ENCODE measurements at regions not wholly inside any gene's neighbourhood (a gene's known extent, or its start where the extent isn't known, plus 50 kb on each side); places are given as distances from the start of the nearest gene placed in this dataset.

GRCh38 chr20:46789339-46790028, 80.0 kb downstream of the SLC2A10 start:
- H3K27ac ChIP-seq: no peak overlapping the region
- H3K27me3 ChIP-seq: no peaks in the 10 kb centered on the region
- H3K4me1 ChIP-seq: peaks cover 2% of the 10 kb centered on the region
- H3K27me3 Mint-ChIP-seq (ENCODE audit: insufficient read depth, low read depth): peaks cover 9% of the 10 kb centered on the region
- H3K36me3 Mint-ChIP-seq: no peaks in the 10 kb centered on the region
- DNase-seq (ENCODE audit: low spot score): no peak
- H3K27ac Mint-ChIP-seq: no peak overlapping the region
- no peak overlapping the region for H3K4me3 Mint-ChIP-seq
- no peak overlapping the region for H3K4me2 ChIP-seq
- H2AFZ ChIP-seq (replicated peaks): no peak overlapping the region
- H3K9ac ChIP-seq: no peak overlapping the region
- no peaks in the 10 kb centered on the region for H3F3A ChIP-seq (ENCODE audit: low read depth)
- H3K9me3 ChIP-seq (ENCODE audit: low read depth): no peaks in the 10 kb centered on the region
- no peaks in the 10 kb centered on the region for H3K9me3 Mint-ChIP-seq
- no peaks in the 10 kb centered on the region for H3K79me2 ChIP-seq (ENCODE audit: low read depth)
- H3K4me3 ChIP-seq: no peak overlapping the region
- no peaks in the 10 kb centered on the region for H4K20me1 ChIP-seq (ENCODE audit: low read depth)
- no peaks in the 10 kb centered on the region for H3K36me3 ChIP-seq
- TF ChIP-seq CTCF (IDR thresholded peaks at IDR 0.05) (no peak), EZH2 (IDR thresholded peaks at IDR 0.05) (no peak), EZH2phosphoT487 (IDR thresholded peaks at IDR 0.05) (no peak)
- no peaks in the 10 kb centered on the region for H3K4me1 Mint-ChIP-seq

GRCh38 chr20:46791722-46792416, 82.4 kb downstream of the SLC2A10 start:
- no peaks in the 10 kb centered on the region for H3K4me1 Mint-ChIP-seq

GRCh38 chr20:46797206-46797605, 87.8 kb downstream of the SLC2A10 start:
- no peak for TF ChIP-seq CTCF (IDR thresholded peaks at IDR 0.05)
- no peak for TF ChIP-seq EZH2phosphoT487 (IDR thresholded peaks at IDR 0.05)
- no peak for TF ChIP-seq EZH2 (IDR thresholded peaks at IDR 0.05)
- Histone ChIP-seq H2AFZ (replicated peaks) (no peak overlapping the region), H3K4me1 (no peaks in the 10 kb centered on the region), H3K4me3 (no peak overlapping the region), H3F3A (ENCODE audit: low read depth) (no peaks in the 10 kb centered on the region), H3K4me2 (no peak overlapping the region), H3K9me3 (ENCODE audit: low read depth) (no peaks in the 10 kb centered on the region), H3K36me3 (no peaks in the 10 kb centered on the region), H3K79me2 (ENCODE audit: low read depth) (no peaks in the 10 kb centered on the region), H3K27ac (no peak overlapping the region), H3K27me3 (no peaks in the 10 kb centered on the region), H4K20me1 (ENCODE audit: low read depth) (no peaks in the 10 kb centered on the region), H3K9ac (no peak overlapping the region)
- Mint-ChIP-seq H3K27me3 (ENCODE audit: insufficient read depth, low read depth) (peaks cover 10% of the 10 kb centered on the region), H3K27ac (no peak overlapping the region), H3K4me3 (no peak overlapping the region), H3K9me3 (no peaks in the 10 kb centered on the region), H3K4me1 (peaks cover 4% of the 10 kb centered on the region), H3K36me3 (no peaks in the 10 kb centered on the region)
- DNase-seq (ENCODE audit: low spot score): no peak

More at GRCh38 chr20:46791722-46792416, 82.4 kb downstream of the SLC2A10 start:
- Histone ChIP-seq H3K9ac (no peak overlapping the region), H3F3A (ENCODE audit: low read depth) (no peaks in the 10 kb centered on the region), H3K27me3 (no peaks in the 10 kb centered on the region), H3K4me1 (peaks cover 2% of the 10 kb centered on the region), H3K4me2 (no peak overlapping the region), H2AFZ (replicated peaks) (no peak overlapping the region), H3K9me3 (ENCODE audit: low read depth) (no peaks in the 10 kb centered on the region), H4K20me1 (ENCODE audit: low read depth) (no peaks in the 10 kb centered on the region), H3K27ac (no peak overlapping the region), H3K4me3 (no peak overlapping the region), H3K79me2 (ENCODE audit: low read depth) (no peaks in the 10 kb centered on the region), H3K36me3 (no peaks in the 10 kb centered on the region)
- no peak for DNase-seq (ENCODE audit: low spot score)
- Mint-ChIP-seq H3K9me3 (no peaks in the 10 kb centered on the region), H3K27me3 (ENCODE audit: insufficient read depth, low read depth) (peaks cover 9% of the 10 kb centered on the region), H3K4me3 (no peak overlapping the region), H3K36me3 (no peaks in the 10 kb centered on the region), H3K27ac (no peak overlapping the region)
- no peak for TF ChIP-seq EZH2phosphoT487 (IDR thresholded peaks at IDR 0.05)
- TF ChIP-seq EZH2 (IDR thresholded peaks at IDR 0.05): no peak
- no peak for TF ChIP-seq CTCF (IDR thresholded peaks at IDR 0.05)

All from neural progenitor cell (in vitro differentiated cells).